ENCODE measurements at regions not wholly inside any gene's neighbourhood (a gene's known extent, or its start where the extent isn't known, plus 50 kb on each side); places are given as distances from the start of the nearest gene placed in this dataset.

- no peak for TF ChIP-seq CTCF (IDR thresholded peaks at IDR 0.05; ENCODE audit: extremely low read depth in 1 of 2, insufficient read depth in 1 of 2, low read depth in 1 of 2, low read length in 2 of 2)
- TF ChIP-seq POLR2A (IDR thresholded peaks at IDR 0.05; ENCODE audit: low read depth, low read length) = no peak
- TF ChIP-seq EZH2 (IDR thresholded peaks at IDR 0.05; ENCODE audit: borderline replicate concordance, low read depth, low read length, severe bottlenecking) = no peak
- TF ChIP-seq MAX (IDR thresholded peaks at IDR 0.05; ENCODE audit: insufficient read depth, insufficient read length) = no peak
- no peak for TF ChIP-seq POLR2AphosphoS5 (IDR thresholded peaks at IDR 0.05; ENCODE audit: insufficient read depth, low read depth, low read length)
- TF ChIP-seq GATA2 (IDR thresholded peaks at IDR 0.05; ENCODE audit: insufficient read depth, insufficient read length, low read depth, low read length) = no peak
- no peak for TF ChIP-seq MYC (IDR thresholded peaks at IDR 0.05; ENCODE audit: low read depth, low read length)
- no peak for TF ChIP-seq FOS (IDR thresholded peaks at IDR 0.05; ENCODE audit: borderline replicate concordance, insufficient read depth, low read length)
These were observed 162.1 kb upstream of the XIRP2 start for GRCh38 chr2:166725927-166726924.
